K562 (cell line): ENCODE measurements at regions not wholly inside any gene's neighbourhood (a gene's known extent, or its start where the extent isn't known, plus 50 kb on each side); places are given as distances from the start of the nearest gene placed in this dataset.

ENCODE experiments used
- ATAC-seq: fragments of 200-7000 bp; cut with Tn5 transposase; 3 replicates; pipeline ENCODE4 v1.9.1; 2020; ENCODE audit warnings: moderate library complexity
- BruUV-seq: library from RNA; stranded (reverse); fragments of 400-500 nt; replicated peaks from 2 replicates; lab custom pipeline; 2021; lab: Mats Ljungman, UMichigan
- CTCF ChIA-PET: fragments of 300-600 bp; formaldehyde crosslinking; extraction: SDS; loops from one replicate; lab custom pipeline; 2021; ENCODE audit warnings: low intra/inter-chr PET ratio; lab: Yijun Ruan, JAX
- POLR2A ChIA-PET: fragments of 300-600, 350-650 bp; sonication (Branson Sonifier 250); formaldehyde crosslinking; extraction: SDS; loops from one replicate; lab custom pipeline; 2021; ENCODE audit warnings: antibody characterized with exemption, inconsistent platforms; lab: Yijun Ruan, JAX
- DNase-seq, 4 experiments: peaks; one replicate each; pipeline versions ENCODE4 v3.0.0 to v3.0.0-alpha.2; 2011 to 2018; ENCODE audit warnings: low spot score in 3 of 4, mixed read lengths in 3 of 4; ENCODE audit errors: extremely low read depth in 1 of 4
- FAIRE-seq: peaks from 2 replicates; lab custom pipeline; 2011; peaks lifted over from hg19 to GRCh38; lab: Jason Lieb, UNC
- H2AFZ ChIP-seq: 2 replicates; pipeline ENCODE4 v1.6.0; 2011; ENCODE audit warnings: low read depth, low read length, control low read depth, inconsistent platforms
- H3K27ac ChIP-seq: fragments of 200-600 bp; 3 replicates; pipeline ENCODE4 v1.8.0; 2011; ENCODE audit warnings: low read depth, mild to moderate bottlenecking, control low read depth, inconsistent platforms, low read length, moderate library complexity, mixed read lengths; ENCODE audit errors: extremely low read depth
- H3K27me3 ChIP-seq, 2 experiments: fragments of 300-600 bp in 1 of 2; 2 replicates in 1 of 2; 3 replicates in 1 of 2; pipeline versions ENCODE4 v1.6.0 to v1.8.0; 2011; ENCODE audit warnings: inconsistent platforms in 2 of 2, low read length in 2 of 2, mild to moderate bottlenecking in 1 of 2, mixed read lengths in 1 of 2, moderate library complexity in 1 of 2; ENCODE audit not compliant: control insufficient read depth in 2 of 2, insufficient read depth in 2 of 2
- H3K36me3 ChIP-seq: fragments of 300-600 bp; 3 replicates; pipeline ENCODE4 v1.8.0; 2011; ENCODE audit warnings: mild to moderate bottlenecking, low read length, inconsistent platforms; ENCODE audit not compliant: control insufficient read depth, insufficient read depth
- H3K4me1 ChIP-seq, 2 experiments: fragments of 200-600 bp in 1 of 2; replicated peaks in 1 of 2; 2 replicates in 1 of 2; 3 replicates in 1 of 2; pipeline versions ENCODE4 v1.5.1 to v1.8.0; 2011; ENCODE audit warnings: inconsistent platforms in 2 of 2, low read length in 2 of 2, mild to moderate bottlenecking in 1 of 2, mixed read lengths in 1 of 2, moderate library complexity in 1 of 2; ENCODE audit not compliant: control insufficient read depth in 2 of 2, insufficient read depth in 2 of 2
- H3K4me2 ChIP-seq: 2 replicates; pipeline ENCODE4 v1.6.1; 2011; ENCODE audit warnings: low read length, control low read depth, inconsistent platforms, mixed read lengths; ENCODE audit not compliant: insufficient read depth
- H3K4me3 ChIP-seq: fragments of 200-600 bp; sonication (generic), shearing (Covaris generic); 2 replicates; pipeline ENCODE4 v1.5.1; 2016; ENCODE audit warnings: control low read depth, inconsistent platforms
- H3K79me2 ChIP-seq: fragments of 200-600 bp; 3 replicates; pipeline ENCODE4 v1.8.0; 2011; ENCODE audit warnings: low read length, inconsistent platforms; ENCODE audit not compliant: control insufficient read depth, insufficient read depth
- H3K9ac ChIP-seq, 2 experiments: 2 replicates each; pipeline versions ENCODE4 v1.6.0 to v1.6.1; 2011; ENCODE audit warnings: low read depth in 2 of 2, low read length in 2 of 2, control low read depth in 1 of 2, inconsistent platforms in 1 of 2, mild to moderate bottlenecking in 1 of 2, mixed read lengths in 1 of 2; ENCODE audit not compliant: insufficient read depth in 1 of 2
- H3K9me1 ChIP-seq: one replicate; pipeline ENCODE4 v1.6.0; 2011; ENCODE audit warnings: inconsistent platforms, mild to moderate bottlenecking, low read length, moderate library complexity; ENCODE audit not compliant: control insufficient read depth, insufficient read depth
- H3K9me3 ChIP-seq: replicated peaks from 2 replicates; pipeline ENCODE4 v1.5.1; 2011; ENCODE audit warnings: low read depth, low read length, inconsistent platforms; ENCODE audit not compliant: control insufficient read depth, insufficient read depth
- H4K20me1 ChIP-seq: replicated peaks from 2 replicates; pipeline ENCODE4 v1.6.1; 2011; ENCODE audit warnings: low read length, inconsistent platforms, mixed read lengths; ENCODE audit not compliant: control insufficient read depth, insufficient read depth
- BRF1 ChIP-seq: IDR thresholded peaks from 3 replicates; pipeline ENCODE4 v1.6.1; 2011; ENCODE audit warnings: borderline replicate concordance, mild to moderate bottlenecking; ENCODE audit not compliant: insufficient read length; ENCODE audit errors: extremely low read depth
- EHMT2 ChIP-seq: fragments of 450-650 bp; IDR thresholded peaks from 2 replicates; pipeline ENCODE4 v1.6.1; 2018; ENCODE audit warnings: antibody characterized with exemption
- KLF1 ChIP-seq: fragments of 450-650 bp; IDR thresholded peaks from 2 replicates; pipeline ENCODE4 v1.6.1; 2016; ENCODE audit warnings: missing genetic modification characterization, missing compliant biosample characterization
- MTA3 ChIP-seq: fragments of 450-650 bp; formaldehyde crosslinking; IDR thresholded peaks from 2 replicates; pipeline ENCODE4 v1.6.1; 2017; ENCODE audit warnings: mild to moderate bottlenecking, borderline replicate concordance
- POLR3G ChIP-seq: IDR thresholded peaks from 2 replicates; pipeline ENCODE4 v1.6.1; 2011; ENCODE audit not compliant: insufficient read length, insufficient replicate concordance; ENCODE audit errors: extremely low read depth
- RB1 ChIP-seq: fragments of 450-650 bp; IDR thresholded peaks from 2 replicates; pipeline ENCODE4 v1.6.1; 2017; ENCODE audit warnings: low read depth, mild to moderate bottlenecking
- RBBP5 ChIP-seq: fragments of 200-600 bp; sonication (generic); IDR thresholded peaks from 2 replicates; pipeline ENCODE4 v1.6.1; 2012; ENCODE audit warnings: borderline replicate concordance, mild to moderate bottlenecking, low read length, control low read depth, inconsistent platforms; ENCODE audit not compliant: insufficient read depth, poor library complexity, severe bottlenecking
- RBM15 ChIP-seq: fragments of 200-400 bp; formaldehyde crosslinking; IDR thresholded peaks from 2 replicates; pipeline ENCODE4 v1.6.1; 2018; ENCODE audit warnings: mild to moderate bottlenecking, low read length, moderate library complexity; ENCODE audit not compliant: insufficient read depth
- ZNF133 ChIP-seq: fragments of 250-450 bp; sonication (Bioruptor Pico); IDR thresholded peaks from 2 replicates; pipeline ENCODE4 v1.4.0; 2020; ENCODE audit warnings: mild to moderate bottlenecking
- WGBS: fragments of 100-300 bp; shearing (Covaris generic); methylation state at CpG from one replicate; pipeline ENCODE4 v1.1.6; 2016; ENCODE audit warnings: low coverage, mixed read lengths; ENCODE audit not compliant: insufficient coverage; ENCODE audit errors: missing lambda C conversion rate; 5-methylcytosine and 5-hydroxymethylcytosine counted together
- in situ Hi-C: fragments of 300-500 bp; cut with MboI; formaldehyde crosslinking; loops from 4 replicates; pipeline ENCODE4 v1.15.0; 2018; ENCODE audit warnings: inconsistent platforms, mixed read lengths
- intact Hi-C: fragments of 100-400 bp; cut with micrococcal nuclease; formaldehyde crosslinking; loops from 2 replicates; pipeline ENCODE4 v1.14.2; 2022
- TF ChIP-seq, protein P1 (sequence below), 2 experiments: fragments of 450-650 bp in 1 of 2; sonication (generic) in 1 of 2; formaldehyde crosslinking in 1 of 2; IDR thresholded peaks in 1 of 2; conservative IDR thresholded peaks in 1 of 2; 2 replicates each; pipeline versions ENCODE4 v1.6.1 to v1.8.1; 2016 to 2023; ENCODE audit warnings: mild to moderate bottlenecking in 2 of 2, moderate library complexity in 2 of 2, inconsistent platforms in 1 of 2, missing genetic modification reagents in 1 of 2
- TF ChIP-seq, protein P2 (sequence below): fragments of 450-650 bp; IDR thresholded peaks from 2 replicates; pipeline ENCODE4 v1.6.1; 2016; ENCODE audit warnings: antibody characterized with exemption
- TF ChIP-seq, protein P3 (sequence below): fragments of 200-800 bp; sonication (Bioruptor generic); IDR thresholded peaks from 2 replicates; pipeline ENCODE4 v1.6.1; 2016; ENCODE audit warnings: missing genetic modification characterization, missing compliant biosample characterization

DNA sequence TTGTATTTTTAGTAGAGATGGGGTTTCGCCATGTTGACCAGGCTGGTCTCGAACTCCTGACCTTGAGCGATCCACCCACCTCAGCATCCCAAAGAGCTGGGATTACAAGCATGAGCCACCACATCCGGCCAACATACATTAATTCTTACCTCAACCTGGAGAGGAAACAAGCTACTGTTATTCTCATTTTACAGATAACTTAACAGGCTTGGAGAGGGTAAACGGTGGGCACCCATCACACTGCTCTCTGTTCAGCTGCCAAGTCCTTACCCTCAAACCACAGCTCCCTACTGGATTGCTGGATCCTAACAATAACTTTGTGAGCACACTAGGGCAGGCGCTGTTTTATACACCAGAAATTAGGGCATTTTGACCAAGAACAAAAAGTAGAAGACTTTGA, 93.6 kb upstream of the BARHL2 start:
- in situ Hi-C loops = no loop called here
- no peak for DNase-seq
- 0 out of 3 replicates have a peak, but pooled peaks cover 2% of the 10 kb centered on the region for H3K79me2 ChIP-seq
- ChIA-PET CTCF (no interaction called here), POLR2A (interaction anchor here (1.3 kb wide), 1 partner anchor 17 kb away, joined by 3 read pairs; no protein-coding TSS in a partner anchor)
- WGBS = 91% methylated on average over 6 of the region's 6 CpGs
- peak overlapping the region; percentile 22; the same call in 2 of the 3 replicates for H3K27ac ChIP-seq
- H2AFZ ChIP-seq = no peak overlapping the region
- H3K4me2 ChIP-seq = no peak overlapping the region
- no TSS peak for BruUV-seq
- no peaks in the 10 kb centered on the region for H4K20me1 ChIP-seq
- no peaks in the 10 kb centered on the region for H3K27me3 ChIP-seq
- no peak overlapping the region for H3K9ac ChIP-seq
- intact Hi-C loops = loop anchor here (5.0 to 10.0 kb wide), 2 partner anchors 88 to 214 kb away; partner anchors contain the start of gene ZNF644
- H3K4me1 ChIP-seq = peaks cover 13 to 27% of the 10 kb centered on the region in 2 experiments; a peak in 4 of 5 replicates
- no peaks in the 10 kb centered on the region; the same call in 1 of the 2 replicates for H3K9me3 ChIP-seq
- H3K9me1 ChIP-seq = no peaks in the 10 kb centered on the region
- H3K36me3 ChIP-seq = no peaks in the 10 kb centered on the region
- no peak for FAIRE-seq
- no peak overlapping the region for H3K4me3 ChIP-seq
- no peak for TF ChIP-seq RB1
- TF ChIP-seq MTA3 = no peak
- no peak for TF ChIP-seq ZNF133 (CRISPR knock-in tag)
- no peak for TF ChIP-seq EHMT2
- no peak for TF ChIP-seq BRF1
- TF ChIP-seq RBM15 = no peak
- TF ChIP-seq, protein P1, sequence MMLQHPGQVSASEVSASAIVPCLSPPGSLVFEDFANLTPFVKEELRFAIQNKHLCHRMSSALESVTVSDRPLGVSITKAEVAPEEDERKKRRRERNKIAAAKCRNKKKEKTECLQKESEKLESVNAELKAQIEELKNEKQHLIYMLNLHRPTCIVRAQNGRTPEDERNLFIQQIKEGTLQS (IDR thresholded peaks at IDR 0.05) = no peak
- TF ChIP-seq, protein P1 (CRISPR knock-in tag; conservative IDR thresholded peaks at IDR 0.05) = no peak
- TF ChIP-seq POLR3G = no peak
- TF ChIP-seq KLF1 = no peak
- TF ChIP-seq, protein P2, sequence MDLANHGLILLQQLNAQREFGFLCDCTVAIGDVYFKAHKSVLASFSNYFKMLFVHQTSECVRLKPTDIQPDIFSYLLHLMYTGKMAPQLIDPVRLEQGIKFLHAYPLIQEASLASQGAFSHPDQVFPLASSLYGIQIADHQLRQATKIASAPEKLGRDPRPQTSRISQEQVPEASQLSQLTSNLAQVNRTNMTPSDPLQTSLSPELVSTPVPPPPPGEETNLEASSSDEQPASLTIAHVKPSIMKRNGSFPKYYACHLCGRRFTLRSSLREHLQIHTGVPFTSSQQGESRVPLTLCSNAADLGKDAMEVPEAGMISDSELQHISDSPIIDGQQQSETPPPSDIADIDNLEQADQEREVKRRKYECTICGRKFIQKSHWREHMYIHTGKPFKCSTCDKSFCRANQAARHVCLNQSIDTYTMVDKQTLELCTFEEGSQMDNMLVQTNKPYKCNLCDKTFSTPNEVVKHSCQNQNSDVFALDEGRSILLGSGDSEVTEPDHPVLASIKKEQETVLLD = no peak
- TF ChIP-seq, protein P3, sequence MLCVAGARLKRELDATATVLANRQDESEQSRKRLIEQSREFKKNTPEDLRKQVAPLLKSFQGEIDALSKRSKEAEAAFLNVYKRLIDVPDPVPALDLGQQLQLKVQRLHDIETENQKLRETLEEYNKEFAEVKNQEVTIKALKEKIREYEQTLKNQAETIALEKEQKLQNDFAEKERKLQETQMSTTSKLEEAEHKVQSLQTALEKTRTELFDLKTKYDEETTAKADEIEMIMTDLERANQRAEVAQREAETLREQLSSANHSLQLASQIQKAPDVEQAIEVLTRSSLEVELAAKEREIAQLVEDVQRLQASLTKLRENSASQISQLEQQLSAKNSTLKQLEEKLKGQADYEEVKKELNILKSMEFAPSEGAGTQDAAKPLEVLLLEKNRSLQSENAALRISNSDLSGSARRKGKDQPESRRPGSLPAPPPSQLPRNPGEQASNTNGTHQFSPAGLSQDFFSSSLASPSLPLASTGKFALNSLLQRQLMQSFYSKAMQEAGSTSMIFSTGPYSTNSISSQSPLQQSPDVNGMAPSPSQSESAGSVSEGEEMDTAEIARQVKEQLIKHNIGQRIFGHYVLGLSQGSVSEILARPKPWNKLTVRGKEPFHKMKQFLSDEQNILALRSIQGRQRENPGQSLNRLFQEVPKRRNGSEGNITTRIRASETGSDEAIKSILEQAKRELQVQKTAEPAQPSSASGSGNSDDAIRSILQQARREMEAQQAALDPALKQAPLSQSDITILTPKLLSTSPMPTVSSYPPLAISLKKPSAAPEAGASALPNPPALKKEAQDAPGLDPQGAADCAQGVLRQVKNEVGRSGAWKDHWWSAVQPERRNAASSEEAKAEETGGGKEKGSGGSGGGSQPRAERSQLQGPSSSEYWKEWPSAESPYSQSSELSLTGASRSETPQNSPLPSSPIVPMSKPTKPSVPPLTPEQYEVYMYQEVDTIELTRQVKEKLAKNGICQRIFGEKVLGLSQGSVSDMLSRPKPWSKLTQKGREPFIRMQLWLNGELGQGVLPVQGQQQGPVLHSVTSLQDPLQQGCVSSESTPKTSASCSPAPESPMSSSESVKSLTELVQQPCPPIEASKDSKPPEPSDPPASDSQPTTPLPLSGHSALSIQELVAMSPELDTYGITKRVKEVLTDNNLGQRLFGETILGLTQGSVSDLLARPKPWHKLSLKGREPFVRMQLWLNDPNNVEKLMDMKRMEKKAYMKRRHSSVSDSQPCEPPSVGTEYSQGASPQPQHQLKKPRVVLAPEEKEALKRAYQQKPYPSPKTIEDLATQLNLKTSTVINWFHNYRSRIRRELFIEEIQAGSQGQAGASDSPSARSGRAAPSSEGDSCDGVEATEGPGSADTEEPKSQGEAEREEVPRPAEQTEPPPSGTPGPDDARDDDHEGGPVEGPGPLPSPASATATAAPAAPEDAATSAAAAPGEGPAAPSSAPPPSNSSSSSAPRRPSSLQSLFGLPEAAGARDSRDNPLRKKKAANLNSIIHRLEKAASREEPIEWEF (CRISPR knock-in tag) = no peak
- TF ChIP-seq RBBP5 = no peak
- ATAC-seq = no peak
